ENCODE measurements at regions not wholly inside any gene's neighbourhood (a gene's known extent, or its start where the extent isn't known, plus 50 kb on each side); places are given as distances from the start of the nearest gene placed in this dataset.

DNA sequence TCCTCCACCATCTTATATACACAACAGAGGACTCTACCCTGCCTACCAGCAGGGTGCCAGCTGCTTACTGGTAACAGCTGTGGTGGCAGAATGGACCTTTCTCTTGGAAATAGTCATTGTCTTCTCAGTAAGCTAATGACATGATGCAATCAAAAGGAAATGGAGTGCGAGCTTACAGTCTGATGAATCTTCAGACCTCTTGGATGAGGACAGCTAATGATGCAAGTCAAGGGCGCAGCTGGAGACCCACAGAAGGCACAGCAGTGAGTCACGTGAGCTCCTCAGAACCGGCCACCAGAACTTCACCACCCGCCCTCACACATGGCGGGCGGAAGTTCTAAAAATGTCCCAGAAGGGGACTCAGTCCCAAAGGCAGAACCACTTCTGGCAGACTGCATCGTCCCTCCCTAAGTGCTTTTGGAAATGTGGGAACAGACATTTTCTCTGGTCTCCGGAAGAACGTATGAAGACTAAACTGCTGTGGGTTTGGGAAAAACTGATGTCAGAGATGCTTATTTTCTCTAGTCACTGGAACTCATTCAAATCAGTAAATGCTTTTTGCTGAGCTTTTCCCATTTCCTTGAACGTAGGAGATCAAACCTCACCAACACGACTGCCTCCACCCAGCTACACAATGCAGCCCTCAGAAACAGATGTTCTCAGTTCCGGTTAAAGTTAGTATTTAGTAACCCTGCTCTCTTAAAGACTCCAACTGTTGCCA, 96.4 kb downstream of the FAS start:
- Histone ChIP-seq H3K27ac (ENCODE audit: low read depth) (peak overlapping the region; percentile 11), H3K36me3 (ENCODE audit: insufficient read depth) (no peaks in the 10 kb centered on the region), H3K4me1 (ENCODE audit: insufficient read depth) (no peaks in the 10 kb centered on the region), H3K4me3 (ENCODE audit: low read depth, low read length) (no peak overlapping the region)
- no peak for DNase-seq (ENCODE audit: extremely low spot score)
- 63% methylated on average over 13 of the region's 13 CpGs for WGBS

DNA sequence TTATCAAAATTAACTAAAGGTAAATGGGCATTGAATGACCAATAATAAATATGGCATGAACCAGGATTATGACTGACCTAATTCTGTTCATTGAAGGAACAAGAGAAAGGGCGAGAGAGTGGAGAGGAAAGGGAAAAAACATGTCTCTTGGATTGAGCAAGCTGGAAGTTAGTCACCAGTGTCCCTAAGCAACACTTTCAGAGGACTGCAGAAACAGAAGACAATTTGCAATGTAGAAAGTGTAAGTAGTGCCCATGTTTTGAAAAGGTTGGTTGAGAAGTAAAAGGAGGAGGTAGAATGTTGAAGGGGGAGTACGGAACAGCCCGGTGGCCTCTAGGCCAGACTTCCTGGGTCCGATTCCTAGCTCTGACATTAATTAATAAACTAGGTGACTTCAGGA, 94.6 kb downstream of the FAS start:
- H3K4me1 ChIP-seq (ENCODE audit: insufficient read depth): no peaks in the 10 kb centered on the region
- DNase-seq (ENCODE audit: extremely low spot score): no peak
- 95% methylated on average over 4 of the region's 4 CpGs for WGBS

DNA sequence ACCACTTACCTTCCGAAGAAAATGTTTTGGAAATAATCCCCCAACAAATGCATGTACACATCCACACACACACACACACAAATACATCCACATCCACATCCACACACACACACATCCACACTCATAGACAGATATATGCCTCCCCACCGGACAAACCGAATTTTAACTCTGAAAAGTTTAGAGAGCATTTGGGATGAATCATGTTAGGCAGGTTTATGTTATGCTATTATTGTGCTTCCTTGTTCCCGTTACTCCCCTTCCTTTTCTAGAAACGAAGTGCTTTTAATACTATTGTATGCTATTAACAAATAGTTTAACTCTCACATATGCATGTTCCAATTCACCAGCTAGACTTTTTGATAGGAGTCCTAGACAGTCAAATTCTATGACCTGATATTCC, 91.5 kb downstream of the FAS start:
- WGBS: 60% methylated on average over 5 of the region's 5 CpGs
- Histone ChIP-seq H3K27ac (ENCODE audit: low read depth) (no peak overlapping the region), H3K4me3 (ENCODE audit: low read depth, low read length) (no peak overlapping the region), H3K36me3 (ENCODE audit: insufficient read depth) (no peaks in the 10 kb centered on the region), H3K4me1 (ENCODE audit: insufficient read depth) (no peaks in the 10 kb centered on the region)
- DNase-seq (ENCODE audit: extremely low spot score): no peak

More for the DNA sequence above, 94.6 kb downstream of the FAS start:
- Histone ChIP-seq H3K4me3 (ENCODE audit: low read depth, low read length) (no peak overlapping the region), H3K27ac (ENCODE audit: low read depth) (no peak overlapping the region), H3K36me3 (ENCODE audit: insufficient read depth) (no peaks in the 10 kb centered on the region)

DNA sequence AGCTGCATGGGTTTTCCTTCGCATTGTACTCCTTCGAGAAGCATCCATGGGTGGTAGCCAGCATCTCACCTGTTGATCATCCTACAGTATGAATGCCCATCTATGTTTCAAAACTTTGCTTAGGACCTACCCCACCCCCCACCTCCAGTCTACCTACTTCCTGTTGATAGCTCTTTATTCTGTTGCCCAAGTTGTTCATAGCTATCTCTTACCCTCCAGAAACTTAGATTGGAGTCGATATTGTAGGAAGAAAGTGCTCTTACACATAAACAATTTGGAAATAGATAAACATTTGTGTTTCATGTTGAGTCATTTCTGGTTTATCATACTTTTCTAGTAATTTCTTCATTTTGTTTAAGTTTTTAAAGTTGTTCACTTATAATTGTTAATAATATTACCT, 90.1 kb downstream of the FAS start:
- H3K36me3 ChIP-seq (ENCODE audit: insufficient read depth): no peaks in the 10 kb centered on the region
- H3K4me1 ChIP-seq (ENCODE audit: insufficient read depth): no peaks in the 10 kb centered on the region
- no peak for DNase-seq (ENCODE audit: extremely low spot score)
- no peak overlapping the region for H3K27ac ChIP-seq (ENCODE audit: low read depth)
- no peak overlapping the region for H3K4me3 ChIP-seq (ENCODE audit: low read depth, low read length)
- 66% methylated on average over 3 of the region's 3 CpGs for WGBS

DNA sequence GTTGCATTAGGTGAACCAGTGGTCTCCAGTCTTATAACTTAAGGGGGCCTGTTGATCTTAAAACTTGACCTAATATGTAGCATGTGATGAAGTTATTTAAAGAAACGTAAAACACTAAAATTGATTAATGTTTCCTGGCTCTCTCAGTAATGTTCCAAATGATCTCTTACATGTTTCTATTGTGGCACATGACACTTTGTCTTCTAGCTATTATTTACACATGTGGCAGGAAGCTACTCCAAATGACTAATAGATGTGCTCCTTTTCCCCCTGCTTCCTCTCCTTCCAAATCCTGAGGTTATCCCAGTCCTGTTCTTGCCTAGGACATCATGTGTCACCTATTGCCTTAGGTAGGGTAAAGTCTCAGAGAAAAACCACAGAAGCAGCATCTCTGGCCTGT, 89.4 kb downstream of the FAS start:
- Histone ChIP-seq H3K4me1 (ENCODE audit: insufficient read depth) (no peaks in the 10 kb centered on the region), H3K4me3 (ENCODE audit: low read depth, low read length) (no peak overlapping the region), H3K27ac (ENCODE audit: low read depth) (no peak overlapping the region), H3K36me3 (ENCODE audit: insufficient read depth) (no peaks in the 10 kb centered on the region)
- DNase-seq (ENCODE audit: extremely low spot score): no peak
- 86% methylated on average over 1 of the region's 1 CpG for WGBS

DNA sequence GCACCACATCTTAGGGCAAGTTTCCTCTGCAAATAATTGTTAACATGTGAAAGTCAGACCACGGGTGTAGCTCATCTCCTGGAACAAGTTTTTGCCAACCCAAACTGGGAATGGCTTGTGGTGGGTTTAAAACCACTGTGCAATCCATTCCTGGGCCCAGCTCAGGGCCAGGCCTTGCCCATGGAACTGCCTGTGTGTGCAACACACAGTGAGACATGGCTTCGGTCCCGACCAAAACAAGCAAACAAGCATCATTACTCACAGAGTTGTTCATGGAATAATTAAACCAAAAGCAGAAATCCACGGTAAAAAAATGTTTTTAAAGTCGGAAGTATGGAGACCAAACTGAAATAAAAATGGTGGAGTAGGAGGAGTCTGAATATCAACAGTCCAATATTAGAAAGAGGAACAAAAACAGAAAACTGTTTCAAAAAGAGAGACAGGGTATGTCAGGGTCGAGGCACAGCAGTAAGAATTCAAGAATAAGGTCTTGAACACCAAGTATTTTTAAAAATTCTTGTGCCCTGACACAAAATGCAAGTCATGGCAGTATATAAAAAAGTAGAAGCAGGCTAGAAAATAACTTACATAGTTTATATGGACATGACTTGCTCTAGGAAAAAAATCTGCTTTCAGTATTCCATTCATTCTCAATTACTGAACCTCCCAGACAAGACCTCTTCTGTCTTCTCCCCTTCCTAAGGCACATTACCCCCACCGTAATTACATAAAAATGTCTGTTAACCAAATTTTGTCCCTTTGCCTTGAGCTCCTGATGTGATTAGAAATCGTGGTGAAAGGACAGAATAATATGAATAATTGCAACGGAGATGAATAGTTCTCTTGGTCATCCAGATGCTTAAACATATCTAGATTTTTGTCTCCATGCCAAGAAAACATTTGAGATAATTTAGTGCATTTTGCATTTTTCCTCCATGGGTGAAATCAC, 88.4 kb downstream of the FAS start:
- DNase-seq (ENCODE audit: extremely low spot score): no peak
- H3K27ac ChIP-seq (ENCODE audit: low read depth): no peak overlapping the region
- no peak overlapping the region for H3K4me3 ChIP-seq (ENCODE audit: low read depth, low read length)
- 76% methylated on average over 9 of the region's 9 CpGs for WGBS
- no peaks in the 10 kb centered on the region for H3K36me3 ChIP-seq (ENCODE audit: insufficient read depth)
- no peaks in the 10 kb centered on the region for H3K4me1 ChIP-seq (ENCODE audit: insufficient read depth)

DNA sequence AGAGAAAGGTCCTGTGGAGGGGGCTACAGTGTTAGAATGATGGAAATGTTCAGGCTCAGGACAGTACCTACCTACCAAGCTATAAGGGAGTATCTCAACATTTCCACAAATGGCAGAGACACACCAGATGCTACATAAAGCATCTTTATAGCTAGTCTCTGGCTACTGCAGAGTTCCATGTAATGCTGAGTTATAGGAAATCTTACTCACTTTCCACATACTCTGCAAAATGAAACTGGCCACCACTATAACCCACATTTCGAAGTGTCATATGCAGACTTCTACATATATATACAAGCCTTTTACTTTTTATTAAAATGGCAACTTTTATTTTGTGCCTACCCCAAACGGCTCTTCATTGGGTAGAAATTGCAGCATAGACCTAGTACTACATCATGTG, 85.5 kb downstream of the FAS start:
- Histone ChIP-seq H3K4me1 (ENCODE audit: insufficient read depth) (no peaks in the 10 kb centered on the region), H3K27ac (ENCODE audit: low read depth) (no peak overlapping the region), H3K4me3 (ENCODE audit: low read depth, low read length) (no peak overlapping the region), H3K36me3 (ENCODE audit: insufficient read depth) (no peaks in the 10 kb centered on the region)
- no peak for DNase-seq (ENCODE audit: extremely low spot score)
- WGBS: 91% methylated on average over 2 of the region's 2 CpGs

DNA sequence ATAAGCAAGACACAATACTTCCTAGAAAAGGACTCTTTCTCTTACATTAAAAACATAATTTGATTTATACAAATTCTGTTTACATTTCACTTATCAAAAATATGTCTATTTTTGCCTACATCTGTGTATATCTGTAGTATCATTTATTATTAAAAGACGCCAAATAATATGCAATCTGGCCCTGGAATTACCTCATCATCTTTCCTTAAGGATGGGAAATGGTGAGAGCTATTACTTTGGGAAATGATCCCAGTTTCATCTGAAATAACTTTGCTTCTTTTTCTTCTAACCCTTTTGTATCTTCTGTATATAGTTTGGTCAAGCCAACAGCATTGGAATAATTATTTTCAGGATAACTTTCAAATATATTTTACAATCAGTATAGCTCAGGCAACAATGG, 85.0 kb downstream of the FAS start:
- 95% methylated on average over 1 of the region's 1 CpG for WGBS
- Histone ChIP-seq H3K4me3 (ENCODE audit: low read depth, low read length) (no peak overlapping the region), H3K27ac (ENCODE audit: low read depth) (no peak overlapping the region), H3K36me3 (ENCODE audit: insufficient read depth) (no peaks in the 10 kb centered on the region), H3K4me1 (ENCODE audit: insufficient read depth) (no peaks in the 10 kb centered on the region)
- no peak for DNase-seq (ENCODE audit: extremely low spot score)

DNA sequence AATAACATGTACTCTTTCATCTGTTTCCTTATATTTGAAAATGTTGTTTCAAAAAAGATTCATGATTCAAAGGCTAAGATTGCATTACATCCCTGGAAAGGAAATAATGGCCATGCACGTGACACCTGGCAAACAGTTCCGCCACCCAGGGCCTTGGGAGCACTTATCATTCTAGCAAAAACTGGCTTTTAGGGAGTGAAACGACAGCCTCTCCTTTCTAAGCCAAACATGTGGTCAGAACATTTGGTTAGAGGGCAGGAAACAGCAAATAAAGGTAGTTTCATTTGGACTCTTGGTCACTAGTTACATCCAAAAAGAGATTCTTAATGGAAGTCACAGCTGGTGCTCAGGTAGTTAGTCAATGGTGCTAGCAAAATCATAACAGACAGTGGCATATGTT, 83.5 kb downstream of the FAS start:
- H3K4me3 ChIP-seq (ENCODE audit: low read depth, low read length): no peak overlapping the region
- 54% methylated on average over 3 of the region's 3 CpGs for WGBS
- H3K4me1 ChIP-seq (ENCODE audit: insufficient read depth): no peaks in the 10 kb centered on the region
- no peaks in the 10 kb centered on the region for H3K36me3 ChIP-seq (ENCODE audit: insufficient read depth)
- DNase-seq (ENCODE audit: extremely low spot score): no peak
- H3K27ac ChIP-seq (ENCODE audit: low read depth): no peak overlapping the region

DNA sequence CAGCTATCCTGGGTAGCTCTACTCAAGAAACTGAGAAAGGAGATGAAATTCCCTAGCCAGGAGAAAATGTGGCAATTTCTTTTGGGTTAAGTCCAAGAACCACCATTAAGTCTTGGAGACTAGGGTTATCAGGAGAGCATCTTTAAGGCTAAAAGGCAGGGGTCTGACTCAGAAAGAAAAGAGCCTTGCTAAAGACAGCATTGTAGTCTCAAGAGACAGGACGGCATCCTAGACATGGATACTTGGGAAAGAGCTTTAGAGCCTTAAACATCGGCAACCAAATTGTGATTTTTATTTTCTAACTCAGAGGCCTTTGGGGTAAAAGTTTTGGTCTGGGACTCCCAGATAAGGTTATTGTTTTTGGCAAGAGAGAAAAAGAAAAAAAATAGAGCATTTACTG, 83.1 kb downstream of the FAS start:
- Histone ChIP-seq H3K4me1 (ENCODE audit: insufficient read depth) (no peaks in the 10 kb centered on the region), H3K4me3 (ENCODE audit: low read depth, low read length) (no peak overlapping the region), H3K36me3 (ENCODE audit: insufficient read depth) (no peaks in the 10 kb centered on the region), H3K27ac (ENCODE audit: low read depth) (peak overlapping the region; percentile 69)
- 64% methylated on average over 2 of the region's 2 CpGs for WGBS
- DNase-seq (ENCODE audit: extremely low spot score): no peak

DNA sequence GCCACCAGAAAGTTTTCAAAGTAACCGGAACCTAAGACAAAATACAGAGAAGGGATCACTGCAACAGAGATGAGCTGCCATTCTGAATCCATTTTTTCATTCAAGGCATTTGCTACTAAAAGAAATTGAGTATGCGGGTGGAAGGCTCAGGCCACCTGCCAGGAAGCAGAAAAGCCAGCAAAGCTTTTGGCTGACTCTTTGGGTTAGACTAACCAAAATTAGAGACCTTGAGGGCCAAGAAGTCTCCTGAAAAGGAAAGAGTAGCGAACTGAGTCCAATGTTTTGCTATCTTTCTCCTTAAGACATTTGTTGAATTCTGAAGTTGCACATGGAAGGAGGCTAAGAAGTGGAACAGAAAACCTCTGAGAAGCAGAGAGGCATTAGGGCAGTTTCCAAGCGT, 79.0 kb downstream of the FAS start:
- DNase-seq (ENCODE audit: extremely low spot score): no peak
- Histone ChIP-seq H3K4me1 (ENCODE audit: insufficient read depth) (no peaks in the 10 kb centered on the region), H3K27ac (ENCODE audit: low read depth) (no peak overlapping the region), H3K36me3 (ENCODE audit: insufficient read depth) (no peaks in the 10 kb centered on the region), H3K4me3 (ENCODE audit: low read depth, low read length) (no peak overlapping the region)
- WGBS: 73% methylated on average over 4 of the region's 4 CpGs

Data from urinary bladder (tissue), 3 donors.